ENCODE measurements at regions not wholly inside any gene's neighbourhood (a gene's known extent, or its start where the extent isn't known, plus 50 kb on each side); places are given as distances from the start of the nearest gene placed in this dataset.
"Not testable (repeated sequence)": the region's sequence is repeated elsewhere in the genome, so short reads cannot be mapped to it uniquely, and the experiment has no call there.

DNA sequence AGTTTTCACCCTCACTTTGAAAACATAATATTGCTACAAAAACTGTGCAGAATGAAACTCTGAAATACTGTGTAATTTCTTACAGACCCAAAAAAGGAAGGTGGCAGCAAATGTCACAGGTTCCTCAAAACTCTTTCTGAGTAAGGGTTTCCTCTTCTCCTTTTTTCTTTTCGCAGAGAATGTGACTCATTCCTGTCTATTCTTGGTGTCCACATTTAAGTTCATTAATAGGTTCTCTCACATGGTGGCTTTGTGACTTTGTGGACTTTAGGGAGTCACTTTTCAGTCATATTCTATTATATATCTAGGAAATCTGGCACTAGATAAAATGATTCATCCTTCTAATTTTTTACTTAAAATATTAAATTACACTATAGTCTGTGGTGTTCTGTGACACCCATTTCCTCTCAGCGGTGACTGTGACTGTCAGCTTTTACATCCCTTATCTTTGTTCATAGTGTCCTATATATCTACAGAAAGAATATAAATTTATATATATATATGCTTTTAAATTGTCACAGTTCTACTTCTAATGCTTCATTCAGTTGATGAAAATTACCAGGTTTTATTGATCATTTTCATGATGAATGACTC is 126.8 kb upstream of the HCRTR2 start:
- intact Hi-C loops (cut with DNase I) = no loop called here
- no peak for DNase-seq (ENCODE audit: low spot score)

DNA sequence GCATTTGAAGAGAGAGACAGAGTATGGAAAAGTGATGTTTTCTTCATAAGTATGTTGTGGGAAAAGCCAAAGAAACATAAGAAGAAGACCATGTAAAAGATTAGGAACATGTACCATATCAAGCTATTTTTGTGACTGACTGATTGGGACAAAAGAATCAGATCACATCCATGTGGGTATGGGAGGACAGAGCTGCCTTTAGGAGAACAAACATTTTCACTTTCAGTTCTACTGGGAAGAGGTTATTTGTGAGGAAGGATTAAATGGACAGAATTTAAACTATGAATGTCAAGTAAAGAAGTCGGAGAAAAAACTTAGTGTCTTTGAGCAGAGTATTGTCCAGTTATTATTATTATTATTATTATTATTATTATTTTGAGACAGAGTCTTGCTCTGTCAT is 124.4 kb upstream of the HCRTR2 start:
- intact Hi-C loops (cut with DNase I) = no loop called here
- DNase-seq (ENCODE audit: low spot score) = no peak

DNA sequence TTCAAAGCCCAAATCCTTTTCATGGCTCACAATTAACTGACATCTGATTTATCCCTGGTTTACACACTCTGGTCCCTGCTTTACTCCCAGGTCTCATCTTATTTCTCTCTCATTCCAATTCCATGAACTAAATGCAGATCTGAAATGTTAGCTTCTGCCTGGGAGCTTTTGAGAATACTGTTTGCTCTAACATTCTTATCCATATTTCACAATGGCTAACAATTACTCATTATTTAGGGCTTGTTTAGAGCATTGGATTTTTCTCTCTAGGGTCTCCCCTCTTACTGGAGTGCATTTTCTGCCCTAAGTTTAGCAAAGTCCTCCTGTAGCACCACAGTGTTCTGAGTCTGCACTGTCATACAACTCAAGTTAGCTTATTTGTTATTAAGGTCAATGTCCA is 121.5 kb upstream of the HCRTR2 start:
- no peak for DNase-seq (ENCODE audit: low spot score)
- intact Hi-C loops (cut with DNase I) = no loop called here

DNA sequence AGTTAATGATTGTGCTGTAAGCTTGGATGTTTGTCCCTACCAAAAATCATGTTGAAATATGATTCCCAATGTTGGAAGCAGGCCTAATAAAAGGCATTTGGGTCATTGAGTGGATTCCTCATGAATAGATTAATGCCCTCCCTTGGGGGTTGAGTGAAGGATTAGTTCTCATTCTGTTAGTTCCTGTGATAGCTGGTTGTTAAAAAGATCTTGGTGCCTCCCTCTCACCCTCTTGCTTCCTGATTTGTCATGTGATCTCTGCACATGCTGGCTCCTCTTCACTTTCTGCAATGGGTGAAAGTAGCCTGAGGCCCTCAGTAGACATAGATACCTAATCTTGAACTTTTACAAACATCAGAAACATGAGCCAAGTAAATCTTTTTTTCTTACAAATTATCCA is 115.6 kb upstream of the HCRTR2 start:
- intact Hi-C loops (cut with DNase I) = no loop called here
- DNase-seq (ENCODE audit: low spot score) = no peak

DNA sequence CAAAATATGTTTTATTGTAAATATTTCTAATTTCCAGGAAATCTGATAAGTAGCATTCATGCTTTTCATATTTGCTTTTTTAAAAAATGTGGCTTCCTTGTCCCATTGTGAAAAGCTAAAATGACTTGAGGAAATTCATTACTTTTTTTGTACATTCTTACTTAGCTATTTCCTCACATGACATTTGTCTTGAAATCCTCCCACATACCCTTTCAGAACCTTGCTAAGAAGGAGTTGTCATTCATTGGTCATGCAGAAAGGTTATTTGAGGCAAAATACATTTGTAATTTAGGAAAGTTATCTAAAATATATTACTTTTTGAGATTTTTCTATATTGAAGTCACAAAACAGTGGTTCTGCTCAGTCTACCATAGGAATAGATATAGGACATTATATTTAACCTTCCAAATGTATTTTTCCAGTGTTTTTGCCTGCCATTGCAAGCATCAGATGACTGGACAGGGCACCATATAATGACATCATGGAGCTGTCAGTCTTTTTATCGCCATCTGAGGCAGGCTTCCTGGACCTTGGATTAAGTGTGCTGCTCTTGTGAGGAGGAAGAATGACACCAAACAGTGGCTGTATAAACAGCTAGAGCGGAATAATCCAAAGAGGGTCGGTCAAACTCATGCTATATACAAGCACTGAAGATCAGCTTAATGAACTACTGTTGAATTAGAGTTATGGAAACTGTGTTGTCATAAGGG is 109.4 kb upstream of the HCRTR2 start:
- DNase-seq (ENCODE audit: low spot score) = no peak
- intact Hi-C loops (cut with DNase I) = loop anchor here (10.0 kb wide), 2 partner anchors 350 to 1080 kb away; no protein-coding TSS in a partner anchor

DNA sequence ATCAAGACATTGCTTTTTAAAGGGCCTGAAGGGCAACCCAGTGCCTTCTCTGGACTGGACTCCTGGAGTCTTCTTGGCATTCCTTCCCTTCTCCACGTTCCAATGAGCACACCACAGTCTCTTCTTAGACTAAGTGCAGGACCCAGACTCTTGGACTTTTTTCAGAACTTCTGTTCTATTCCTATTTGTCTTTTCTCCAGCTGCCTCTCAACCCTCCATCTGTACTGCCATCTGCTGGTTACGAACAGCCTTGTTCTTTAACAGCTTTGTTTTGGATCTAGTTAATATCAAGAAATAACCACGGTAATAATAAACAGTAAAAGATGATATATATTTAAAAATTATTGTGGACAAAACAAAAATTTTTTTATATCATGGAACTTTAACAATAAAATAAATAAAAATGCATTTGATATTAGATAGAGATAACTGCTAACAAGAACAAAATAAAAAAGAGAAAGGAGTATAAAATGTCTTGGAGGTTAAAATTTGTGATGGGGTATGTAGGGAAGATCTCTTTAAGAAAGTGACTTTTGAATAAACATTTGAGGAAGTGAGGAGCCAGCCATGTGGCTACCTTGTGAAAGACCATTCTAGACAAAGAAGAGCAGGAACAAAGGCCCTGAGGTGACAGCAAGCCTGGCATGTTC is 105.1 kb upstream of the HCRTR2 start:
- intact Hi-C loops (cut with DNase I) = loop anchor here (10.0 kb wide), 2 partner anchors 354 to 1084 kb away; no protein-coding TSS in a partner anchor
- no peak for DNase-seq (ENCODE audit: low spot score)

DNA sequence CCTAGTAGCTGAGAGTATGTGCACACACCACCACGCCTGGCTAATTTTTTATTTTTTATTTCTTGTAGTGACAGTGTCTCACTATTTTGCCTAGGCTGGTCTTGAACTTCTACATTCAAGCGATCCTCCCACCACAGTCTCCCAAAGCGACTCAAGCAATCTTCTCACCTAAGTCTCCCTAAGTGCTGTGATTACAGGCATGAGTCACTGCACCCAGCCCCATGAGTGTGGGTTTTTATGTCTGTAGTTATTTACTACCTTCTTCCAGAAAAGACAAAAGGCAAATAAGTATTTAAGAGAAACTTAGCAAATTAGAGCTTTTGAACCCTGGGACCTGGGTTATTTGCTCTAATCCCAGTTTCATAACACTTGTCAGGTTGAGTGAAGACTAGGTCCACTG is 92.3 kb upstream of the HCRTR2 start:
- intact Hi-C loops (cut with DNase I) = no loop called here
- no peak for DNase-seq (ENCODE audit: low spot score)

DNA sequence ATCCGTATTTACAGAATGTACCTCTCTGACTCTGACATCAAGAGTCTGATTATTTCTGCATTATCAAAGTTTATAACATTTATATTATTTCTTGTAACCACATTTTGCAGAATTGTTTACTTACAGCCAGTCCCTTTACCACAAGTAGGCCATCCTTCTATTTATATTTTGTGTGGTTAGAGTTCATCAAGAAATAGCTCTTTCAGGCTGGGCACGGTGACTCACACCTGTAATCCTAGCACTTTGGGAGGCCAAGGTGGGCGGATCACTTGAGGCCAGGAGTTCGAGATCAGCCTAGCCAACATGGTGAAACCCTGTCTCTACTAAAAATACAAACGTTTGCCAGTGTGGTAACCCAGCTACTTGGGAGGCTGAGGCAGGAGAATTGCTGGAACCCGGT is 86.3 kb upstream of the HCRTR2 start:
- intact Hi-C loops (cut with DNase I); DNase-seq (ENCODE audit: low spot score): not testable (repeated sequence)

DNA sequence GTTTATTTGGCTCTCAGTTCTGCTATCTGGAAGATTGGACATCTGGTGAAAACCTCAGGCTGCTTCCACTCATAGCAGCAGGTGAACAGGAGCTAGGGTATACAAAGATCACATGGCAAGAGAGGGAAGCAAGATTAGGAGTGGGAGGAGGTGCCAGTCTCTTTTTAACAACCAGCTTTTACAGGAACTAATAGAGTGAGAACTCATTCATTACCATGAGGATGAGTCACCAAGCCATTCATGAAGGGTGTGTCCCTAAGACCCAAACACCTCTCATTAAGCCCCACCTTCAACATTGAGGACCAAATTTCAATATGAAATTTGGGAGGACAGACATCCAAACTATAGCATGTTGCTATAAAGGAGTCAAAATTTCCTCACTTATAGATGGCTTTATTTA is 85.4 kb upstream of the HCRTR2 start:
- no peak for DNase-seq (ENCODE audit: low spot score)
- intact Hi-C loops (cut with DNase I) = no loop called here

DNA sequence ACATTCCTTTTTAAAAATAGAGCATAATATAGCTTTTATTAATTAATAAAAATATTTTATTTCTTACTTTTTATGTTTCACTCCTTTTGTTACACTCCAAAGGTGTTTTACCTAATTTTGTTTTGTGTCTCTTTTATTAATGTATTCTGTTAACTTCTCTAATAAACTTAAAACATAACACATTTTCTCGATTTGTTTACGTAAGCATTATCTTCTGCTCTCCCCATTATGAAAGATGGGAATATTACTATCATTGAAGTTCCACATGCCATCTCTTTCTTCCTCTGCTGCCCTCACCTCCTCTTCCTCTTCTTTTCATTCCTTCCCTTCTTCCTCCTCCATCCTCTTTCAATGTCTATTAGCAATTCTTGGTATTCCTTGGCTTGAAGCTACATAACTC is 85.0 kb upstream of the HCRTR2 start:
- intact Hi-C loops (cut with DNase I) = no loop called here
- DNase-seq (ENCODE audit: low spot score) = no peak

DNA sequence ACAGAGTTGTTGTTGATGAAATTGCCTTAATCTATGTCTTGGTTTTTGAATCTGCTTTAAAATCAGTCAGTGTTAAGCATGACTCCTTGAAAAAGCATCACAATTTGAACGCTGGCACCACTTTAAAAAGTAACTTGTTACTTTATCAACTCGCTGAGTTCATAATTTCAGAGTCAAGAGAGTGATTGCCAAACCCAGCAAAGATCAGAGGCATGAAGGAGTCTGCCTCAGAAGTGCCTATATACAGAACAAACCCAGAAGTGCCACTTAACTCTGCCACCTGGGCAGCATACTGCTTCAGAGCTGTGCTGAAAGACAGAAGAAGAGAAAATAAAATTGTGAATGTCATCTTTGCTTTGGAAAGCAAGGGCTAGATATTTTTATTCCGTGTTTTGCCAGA is 73.6 kb upstream of the HCRTR2 start:
- intact Hi-C loops (cut with DNase I) = no loop called here
- DNase-seq (ENCODE audit: low spot score) = no peak

DNA sequence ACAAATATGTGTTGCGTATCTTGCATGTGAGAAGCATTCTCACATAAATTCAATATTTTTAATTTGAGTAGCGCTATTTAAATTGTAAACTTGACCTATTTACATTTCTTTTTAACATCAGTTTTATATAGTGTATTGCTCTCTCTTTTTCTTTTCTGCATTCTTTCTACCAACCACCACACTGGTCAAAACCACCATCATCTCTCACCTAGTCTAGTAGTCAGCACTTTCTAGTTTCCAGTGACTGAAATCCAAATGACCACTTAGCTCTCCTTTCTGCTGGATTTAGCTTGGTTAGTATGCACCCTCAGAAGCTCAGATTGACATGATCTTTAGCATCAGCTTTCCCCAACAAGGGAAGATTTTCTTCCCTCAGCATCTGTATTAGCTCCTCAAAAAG is 73.2 kb upstream of the HCRTR2 start:
- intact Hi-C loops (cut with DNase I) = no loop called here
- no peak for DNase-seq (ENCODE audit: low spot score)

DNA sequence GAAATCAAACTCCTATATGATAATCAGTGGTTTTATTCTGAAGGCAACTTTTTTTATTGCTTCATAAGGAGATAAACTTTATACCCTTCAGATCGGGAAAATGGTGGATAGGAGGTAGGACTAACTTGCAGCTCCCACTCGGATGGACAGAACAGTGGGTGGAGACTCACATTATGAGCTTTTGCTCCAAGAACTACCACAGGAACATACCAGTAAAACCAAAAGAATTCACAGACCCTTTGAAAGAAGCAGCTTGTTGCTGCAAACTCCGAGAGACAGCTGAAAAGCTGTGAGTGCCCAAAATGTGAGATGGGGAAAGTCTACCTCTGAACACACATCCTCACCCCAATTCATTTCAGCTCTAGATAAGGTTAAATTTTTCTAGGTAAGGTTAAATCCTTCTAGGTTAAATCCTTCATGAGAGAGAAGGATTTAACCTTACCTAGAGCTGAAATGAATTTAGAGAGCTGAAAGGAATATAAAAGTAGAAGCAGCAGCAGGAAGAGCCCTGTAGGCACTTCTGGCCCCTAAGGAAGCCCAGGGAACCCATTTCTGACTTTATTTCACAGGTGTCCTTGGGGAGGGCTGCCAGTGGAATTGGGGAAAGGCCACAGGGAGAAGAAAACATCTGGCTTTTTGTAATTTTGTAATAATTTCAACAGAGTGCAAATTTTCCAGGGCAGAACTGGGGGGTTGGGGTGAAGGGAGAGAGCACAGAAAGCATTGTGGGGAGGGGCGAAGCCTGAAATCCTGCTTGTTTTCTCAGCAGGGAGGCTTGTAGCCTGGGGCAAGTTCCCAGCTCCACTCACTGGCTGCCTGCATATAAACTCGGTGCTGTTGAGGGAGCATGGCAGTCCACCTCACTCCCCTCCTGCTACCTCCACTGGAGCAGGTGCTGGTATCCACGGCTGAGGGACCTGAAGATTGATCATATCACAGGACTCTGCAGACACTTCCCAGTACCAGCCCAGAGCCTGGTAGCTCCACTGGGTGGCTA is 65.9 kb upstream of the HCRTR2 start:
- DNase-seq (ENCODE audit: low spot score) = no peak
- intact Hi-C loops (cut with DNase I) = no loop called here

DNA sequence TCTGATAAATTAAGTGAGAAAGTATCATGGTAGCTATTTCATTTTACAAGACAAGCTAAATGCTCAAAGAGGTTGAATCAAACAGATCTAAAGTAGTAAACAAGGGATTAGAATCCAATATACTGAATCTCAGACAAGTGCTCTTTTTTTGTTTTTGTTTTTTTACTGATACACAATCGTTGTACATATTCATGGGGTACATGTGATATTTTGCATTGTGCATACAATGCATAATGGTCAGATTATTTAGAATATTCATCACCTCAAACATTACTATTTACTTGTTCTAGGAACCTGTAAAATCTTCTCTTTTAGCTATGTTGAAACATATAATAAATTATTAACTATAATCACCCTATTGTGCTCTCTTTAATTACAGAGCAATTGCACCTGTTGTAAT is 57.0 kb upstream of the HCRTR2 start:
- no peak for DNase-seq (ENCODE audit: low spot score)
- intact Hi-C loops (cut with DNase I) = no loop called here

DNA sequence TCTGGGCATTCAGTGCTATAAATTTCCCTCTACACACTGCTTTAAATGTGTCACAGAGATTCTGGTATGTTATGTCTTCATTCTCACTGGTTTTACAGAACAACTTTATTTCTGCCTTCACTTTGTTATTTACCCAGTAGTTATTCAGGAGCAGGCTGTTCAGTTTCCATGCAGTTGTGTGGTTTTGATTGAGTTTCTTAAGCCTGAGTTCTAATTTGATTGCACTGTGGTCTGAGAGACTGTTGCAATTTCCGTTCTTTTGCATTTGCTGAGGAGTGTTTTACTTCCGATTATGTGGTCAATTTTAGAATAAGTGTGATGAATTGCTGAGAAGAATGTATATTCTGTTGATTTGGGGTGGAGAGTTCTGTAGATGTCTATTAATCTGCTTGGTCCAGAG is 50.1 kb upstream of the HCRTR2 start:
- DNase-seq (ENCODE audit: low spot score); intact Hi-C loops (cut with DNase I): not testable (repeated sequence)
